Activated T-cell treated with anti-CD3 and anti-CD28 coated beads, Interleukin-2, amount 50 U/mL, for 4 hours (primary cell): ENCODE measurements at regions not wholly inside any gene's neighbourhood (a gene's known extent, or its start where the extent isn't known, plus 50 kb on each side); places are given as distances from the start of the nearest gene placed in this dataset.
"Not testable (repeated sequence)": the region's sequence is repeated elsewhere in the genome, so short reads cannot be mapped to it uniquely, and the experiment has no call there.

ENCODE experiments used
- ATAC-seq, 2 donors: fragments of 200-7000 bp; cut with Tn5 transposase; one replicate each; pipeline ENCODE4 v1.10.0; 2021
- DNase-seq: peaks from one replicate; pipeline ENCODE4 v3.0.0-alpha.2; 2020
- H3K27me3 Mint-ChIP-seq: one replicate; pipeline ENCODE4 v1.8.0; 2021; ENCODE audit warnings: low read depth, mixed read lengths
- H3K36me3 Mint-ChIP-seq: one replicate; pipeline ENCODE4 v1.8.0; 2022; ENCODE audit warnings: mixed read lengths; ENCODE audit not compliant: insufficient read depth
- H3K4me1 Mint-ChIP-seq: one replicate; pipeline ENCODE4 v1.8.0; 2021; ENCODE audit warnings: low read depth, mixed read lengths
- H3K4me3 Mint-ChIP-seq: one replicate; pipeline ENCODE4 v1.8.0; 2021; ENCODE audit warnings: mild to moderate bottlenecking, moderate library complexity, mixed read lengths
- H3K9me3 Mint-ChIP-seq: one replicate; pipeline ENCODE4 v1.8.0; 2021; ENCODE audit warnings: mixed read lengths

GRCh38 chr10:33093362-33093761, 135.3 kb upstream of the ITGB1 start:
- H3K4me3 Mint-ChIP-seq: no peak overlapping the region
- ATAC-seq (no peak), DNase-seq (no peak)
- H3K27me3 Mint-ChIP-seq: no peaks in the 10 kb centered on the region
- H3K9me3 Mint-ChIP-seq: peaks cover 20% of the 10 kb centered on the region
- peaks cover 16% of the 10 kb centered on the region for H3K36me3 Mint-ChIP-seq
- H3K4me1 Mint-ChIP-seq: peaks cover 35% of the 10 kb centered on the region

- H3K36me3 Mint-ChIP-seq: peaks cover 19% of the 10 kb centered on the region
- no peak for DNase-seq
- H3K4me3 Mint-ChIP-seq: no peak overlapping the region
- ATAC-seq: no peak
- no peaks in the 10 kb centered on the region for H3K27me3 Mint-ChIP-seq
- peaks cover 37% of the 10 kb centered on the region for H3K4me1 Mint-ChIP-seq
- peaks cover 24% of the 10 kb centered on the region for H3K9me3 Mint-ChIP-seq
These were observed 134.6 kb upstream of the ITGB1 start for GRCh38 chr10:33092596-33092995.

- Mint-ChIP-seq H3K4me3 (no peak overlapping the region), H3K9me3 (peaks cover 25% of the 10 kb centered on the region), H3K4me1 (peaks cover 40% of the 10 kb centered on the region), H3K36me3 (peaks cover 17% of the 10 kb centered on the region), H3K27me3 (no peaks in the 10 kb centered on the region)
- ATAC-seq (no peak), DNase-seq (no peak)
These were observed 133.2 kb upstream of the ITGB1 start for GRCh38 chr10:33091201-33091600.

- Mint-ChIP-seq H3K4me3 (no peak overlapping the region), H3K36me3 (peaks cover 11% of the 10 kb centered on the region), H3K4me1 (peaks cover 39% of the 10 kb centered on the region), H3K27me3 (no peaks in the 10 kb centered on the region), H3K9me3 (peaks cover 19% of the 10 kb centered on the region)
- ATAC-seq (no peak), DNase-seq (no peak)
These were observed 131.0 kb upstream of the ITGB1 start for GRCh38 chr10:33088990-33089389.

- Mint-ChIP-seq H3K36me3 (peaks cover 9% of the 10 kb centered on the region), H3K4me3 (no peak overlapping the region), H3K4me1 (peaks cover 35% of the 10 kb centered on the region), H3K27me3 (no peaks in the 10 kb centered on the region), H3K9me3 (peaks cover 13% of the 10 kb centered on the region)
- ATAC-seq (no peak), DNase-seq (no peak)
These were observed 129.9 kb upstream of the ITGB1 start for GRCh38 chr10:33087922-33088321.

- no peak for DNase-seq
- H3K4me3 Mint-ChIP-seq: no peak overlapping the region
- peaks cover 34% of the 10 kb centered on the region for H3K4me1 Mint-ChIP-seq
- no peaks in the 10 kb centered on the region for H3K27me3 Mint-ChIP-seq
- peaks cover 9% of the 10 kb centered on the region for H3K36me3 Mint-ChIP-seq
- peaks cover 13% of the 10 kb centered on the region for H3K9me3 Mint-ChIP-seq
- no peak for ATAC-seq
These were observed 129.1 kb upstream of the ITGB1 start for GRCh38 chr10:33087152-33087551.

GRCh38 chr10:33086100-33086499, 128.1 kb upstream of the ITGB1 start:
- DNase-seq: no peak
- H3K4me1 Mint-ChIP-seq: peaks cover 31% of the 10 kb centered on the region

GRCh38 chr10:33085313-33085833, 127.3 kb upstream of the ITGB1 start:
- DNase-seq: no peak
- no peak for ATAC-seq
- Mint-ChIP-seq H3K36me3 (peaks cover 9% of the 10 kb centered on the region), H3K4me1 (peaks cover 31% of the 10 kb centered on the region), H3K4me3 (no peak overlapping the region), H3K27me3 (no peaks in the 10 kb centered on the region), H3K9me3 (peaks cover 12% of the 10 kb centered on the region)

More at GRCh38 chr10:33086100-33086499, 128.1 kb upstream of the ITGB1 start:
- ATAC-seq: no peak
- no peaks in the 10 kb centered on the region for H3K27me3 Mint-ChIP-seq
- H3K9me3 Mint-ChIP-seq: peaks cover 13% of the 10 kb centered on the region
- H3K36me3 Mint-ChIP-seq: peaks cover 9% of the 10 kb centered on the region
- H3K4me3 Mint-ChIP-seq: no peak overlapping the region

- Mint-ChIP-seq H3K27me3 (no peaks in the 10 kb centered on the region), H3K9me3 (peaks cover 4% of the 10 kb centered on the region), H3K4me3 (no peak overlapping the region), H3K36me3 (peaks cover 6% of the 10 kb centered on the region), H3K4me1 (peaks cover 30% of the 10 kb centered on the region)
- DNase-seq: no peak
- no peak for ATAC-seq
These were observed 126.4 kb upstream of the ITGB1 start for GRCh38 chr10:33084453-33084852.

GRCh38 chr10:33082373-33082895, 124.4 kb upstream of the ITGB1 start:
- no peak for DNase-seq
- H3K9me3 Mint-ChIP-seq: no peaks in the 10 kb centered on the region
- H3K36me3 Mint-ChIP-seq: peaks cover 2% of the 10 kb centered on the region
- no peak for ATAC-seq
- peaks cover 21% of the 10 kb centered on the region for H3K4me1 Mint-ChIP-seq
- no peaks in the 10 kb centered on the region for H3K27me3 Mint-ChIP-seq
- no peak overlapping the region for H3K4me3 Mint-ChIP-seq

GRCh38 chr10:33080467-33080866, 122.4 kb upstream of the ITGB1 start:
- H3K36me3 Mint-ChIP-seq, ATAC-seq, DNase-seq, H3K9me3 Mint-ChIP-seq, H3K27me3 Mint-ChIP-seq, H3K4me1 Mint-ChIP-seq, H3K4me3 Mint-ChIP-seq: not testable (repeated sequence)

- H3K9me3 Mint-ChIP-seq: no peaks in the 10 kb centered on the region
- peaks cover under 1% of the 10 kb centered on the region for H3K4me1 Mint-ChIP-seq
- H3K36me3 Mint-ChIP-seq: peaks cover 2% of the 10 kb centered on the region
- ATAC-seq (no peak), DNase-seq (no peak)
- no peaks in the 10 kb centered on the region for H3K27me3 Mint-ChIP-seq
- H3K4me3 Mint-ChIP-seq: no peak overlapping the region
These were observed 116.4 kb upstream of the ITGB1 start for GRCh38 chr10:33074443-33074842.

GRCh38 chr10:33073641-33074415, 115.8 kb upstream of the ITGB1 start:
- no peak for DNase-seq
- Mint-ChIP-seq H3K4me3 (no peak overlapping the region), H3K36me3 (peaks cover 4% of the 10 kb centered on the region), H3K9me3 (no peaks in the 10 kb centered on the region), H3K4me1 (peaks cover 3% of the 10 kb centered on the region), H3K27me3 (no peaks in the 10 kb centered on the region)
- ATAC-seq: no peak

GRCh38 chr10:33071857-33072256, 113.8 kb upstream of the ITGB1 start:
- ATAC-seq: no peak
- no peak overlapping the region for H3K4me3 Mint-ChIP-seq

GRCh38 chr10:33070101-33070500, 112.1 kb upstream of the ITGB1 start:
- H3K4me3 Mint-ChIP-seq: no peak overlapping the region
- DNase-seq: no peak
- peaks cover 3% of the 10 kb centered on the region for H3K9me3 Mint-ChIP-seq
- ATAC-seq: no peak
- H3K27me3 Mint-ChIP-seq: no peaks in the 10 kb centered on the region
- H3K4me1 Mint-ChIP-seq: peaks cover 15% of the 10 kb centered on the region
- H3K36me3 Mint-ChIP-seq: peaks cover 4% of the 10 kb centered on the region

More at GRCh38 chr10:33071857-33072256, 113.8 kb upstream of the ITGB1 start:
- Mint-ChIP-seq H3K9me3 (peaks cover 3% of the 10 kb centered on the region), H3K36me3 (peaks cover 4% of the 10 kb centered on the region), H3K27me3 (no peaks in the 10 kb centered on the region), H3K4me1 (peaks cover 15% of the 10 kb centered on the region)
- DNase-seq: no peak
